GM13976 (cell line): ENCODE measurements at regions not wholly inside any gene's neighbourhood (a gene's known extent, or its start where the extent isn't known, plus 50 kb on each side); places are given as distances from the start of the nearest gene placed in this dataset.

Experiments used
- DNase-seq: peaks from one replicate; pipeline ENCODE4 v3.0.0; 2012; ENCODE audit warnings: low spot score
- CTCF ChIP-seq: IDR thresholded peaks from 2 replicates; pipeline ENCODE4 v1.5.1; 2012; ENCODE audit warnings: borderline replicate concordance, mild to moderate bottlenecking; ENCODE audit not compliant: insufficient read depth; ENCODE audit errors: extremely low read depth, missing control alignments, control extremely low read depth
- in situ Hi-C: fragments of 300-500 bp; cut with MboI; formaldehyde crosslinking; loops from one replicate; pipeline ENCODE4 v1.12.0; 2022; ENCODE audit warnings: low sequenced_read_pairs, mixed read lengths, inconsistent platforms; ENCODE audit not compliant: unreplicated experiment

- DNase-seq: peak; percentile 56
- peak; percentile 62 for TF ChIP-seq CTCF
These were observed 1184.0 kb upstream of the GYPC start for GRCh38 chr2:125471963-125472362.

DNA sequence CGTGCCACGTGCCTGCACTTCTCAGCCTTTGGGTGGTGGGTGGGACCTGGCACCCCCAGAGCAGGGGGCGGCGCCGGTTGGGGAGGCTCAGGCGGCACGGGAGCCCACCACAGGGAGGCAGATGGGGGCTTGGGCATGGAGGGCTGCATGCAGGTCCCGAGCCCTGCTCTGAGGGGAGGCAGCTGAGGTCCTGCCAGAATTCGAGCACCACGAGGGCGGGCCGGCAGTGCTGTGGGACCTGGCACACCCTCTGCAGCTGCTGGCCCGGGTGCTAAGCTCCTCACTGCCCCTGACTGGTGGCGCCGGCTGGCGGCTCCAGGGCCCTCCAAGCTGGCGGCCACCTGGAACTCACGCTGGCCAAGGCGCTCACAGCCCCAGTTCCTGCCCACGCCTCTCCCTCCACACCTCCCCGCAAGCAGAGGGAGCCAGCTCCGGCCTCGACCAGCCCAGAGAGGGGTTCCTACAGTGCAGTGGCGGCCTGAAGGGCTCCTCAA is 1176.8 kb upstream of the GYPC start:
- in situ Hi-C loops: no loop called here
- TF ChIP-seq CTCF: no peak
- no peak for DNase-seq

More at GRCh38 chr2:125471963-125472362, 1184.0 kb upstream of the GYPC start:
- in situ Hi-C loops: no loop called here

- no peak for DNase-seq
- in situ Hi-C loops: no loop called here
- TF ChIP-seq CTCF: no peak
These were observed 1165.7 kb upstream of the GYPC start for GRCh38 chr2:125490308-125490707.

DNA sequence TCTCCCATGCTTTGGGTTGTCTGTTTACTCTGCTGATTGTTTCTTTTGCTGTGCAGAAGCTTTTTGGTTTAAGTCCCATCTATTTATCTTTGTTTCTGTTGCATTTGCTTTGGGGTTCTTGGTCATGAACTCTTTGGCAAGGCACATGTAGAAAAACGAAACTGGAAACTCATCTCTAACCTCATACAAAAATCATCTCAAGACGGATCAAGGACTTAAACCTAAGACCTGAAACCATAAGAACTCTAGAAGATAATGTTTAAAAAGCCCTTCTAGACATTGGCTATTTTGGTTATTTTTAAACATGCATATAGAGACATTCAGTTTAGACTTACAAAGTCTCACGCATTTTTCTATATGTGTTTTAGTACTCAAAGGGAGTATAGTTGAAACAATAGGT is 1164.3 kb upstream of the GYPC start:
- DNase-seq: no peak
- in situ Hi-C loops: no loop called here
- no peak for TF ChIP-seq CTCF

GRCh38 chr2:125512313-125512712 is 1143.6 kb upstream of the GYPC start:
- in situ Hi-C loops: no loop called here
- no peak for DNase-seq
- TF ChIP-seq CTCF: no peak

- peak; percentile 35 for DNase-seq
- in situ Hi-C loops: no loop called here
- TF ChIP-seq CTCF: peak; percentile 67
These were observed 1139.4 kb upstream of the GYPC start for GRCh38 chr2:125516496-125517109.

DNA sequence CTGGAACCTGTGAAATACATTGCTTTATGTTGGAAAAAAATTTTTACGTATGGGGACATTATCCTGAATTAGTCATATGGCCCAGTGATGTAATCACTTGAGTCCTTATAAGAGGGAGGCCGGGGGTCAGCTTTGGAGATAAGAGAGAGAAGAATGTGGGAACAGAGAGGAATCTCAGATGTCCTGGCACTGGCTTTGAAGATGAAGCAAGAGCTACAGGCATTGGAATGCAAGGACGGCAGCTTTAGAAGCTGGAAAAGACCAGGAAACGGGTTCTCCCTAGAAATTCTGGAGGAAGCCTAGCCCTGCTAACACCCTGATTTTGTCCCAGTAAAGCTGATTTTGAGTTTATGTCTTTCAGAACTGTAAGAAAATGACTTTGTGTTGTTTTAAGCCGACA is 1129.9 kb upstream of the GYPC start:
- no peak for DNase-seq
- in situ Hi-C loops: no loop called here
- TF ChIP-seq CTCF: no peak
